SK-N-SH (cell line): ENCODE measurements at regions not wholly inside any gene's neighbourhood (a gene's known extent, or its start where the extent isn't known, plus 50 kb on each side); places are given as distances from the start of the nearest gene placed in this dataset.

Experiments used
- CTCF ChIA-PET: fragments of 300-600, 350-600 bp; formaldehyde crosslinking; extraction: SDS; loops from one replicate; lab custom pipeline; 2021; lab: Yijun Ruan, JAX
- POLR2A ChIA-PET: fragments of 350-600 bp; sonication (Branson Sonifier 250); formaldehyde crosslinking; extraction: SDS; loops from one replicate; lab custom pipeline; 2020; ENCODE audit warnings: antibody characterized with exemption, inconsistent platforms; lab: Yijun Ruan, JAX
- DNase-seq: peaks from one replicate; pipeline ENCODE4 v3.0.0; 2012
- H2AFZ ChIP-seq: fragments of 200-600 bp; sonication (generic); 2 replicates; pipeline ENCODE4 v1.8.1; 2016; ENCODE audit warnings: antibody characterized with exemption, mild to moderate bottlenecking, low read depth
- H3F3A ChIP-seq: fragments of 200-600 bp; sonication (generic); replicated peaks from 2 replicates; pipeline ENCODE3; 2016; ENCODE audit warnings: antibody characterized with exemption, mild to moderate bottlenecking; ENCODE audit not compliant: insufficient read depth
- H3K27ac ChIP-seq, 2 experiments: fragments of 200-500 bp in 1 of 2; fragments of 200-600 bp in 1 of 2; sonication (Bioruptor generic) in 1 of 2; sonication (generic), shearing (Covaris generic) in 1 of 2; 2 replicates each; pipeline versions ENCODE4 v1.5.1 to v1.6.1; 2014 to 2016; ENCODE audit warnings: low read depth in 2 of 2, inconsistent platforms in 1 of 2, low read length in 1 of 2, mild to moderate bottlenecking in 1 of 2, mixed read lengths in 1 of 2
- H3K27me3 ChIP-seq: fragments of 200-600 bp; sonication (generic), shearing (Covaris generic); 2 replicates; pipeline ENCODE4 v1.6.1; 2016; ENCODE audit warnings: mixed run types; ENCODE audit not compliant: insufficient read depth
- H3K36me3 ChIP-seq, 2 experiments: fragments of 200-500 bp in 1 of 2; fragments of 200-600 bp in 1 of 2; sonication (Bioruptor generic) in 1 of 2; sonication (generic) in 1 of 2; replicated peaks in 1 of 2; 2 replicates each; pipeline versions ENCODE3 to v1.5.1; 2014 to 2016; ENCODE audit warnings: low read length in 1 of 2, mild to moderate bottlenecking in 1 of 2; ENCODE audit not compliant: insufficient read depth in 2 of 2, control insufficient read depth in 1 of 2
- H3K4me1 ChIP-seq, 2 experiments: fragments of 200-500 bp in 1 of 2; fragments of 200-600 bp in 1 of 2; sonication (Bioruptor generic) in 1 of 2; sonication (generic), shearing (Covaris generic) in 1 of 2; 2 replicates each; pipeline versions ENCODE4 v1.5.1 to v1.6.1; 2014 to 2016; ENCODE audit warnings: low read depth in 1 of 2, low read length in 1 of 2, mixed run types in 1 of 2; ENCODE audit not compliant: insufficient read depth in 2 of 2, control insufficient read depth in 1 of 2
- H3K4me2 ChIP-seq: fragments of 200-600 bp; sonication (generic), shearing (Covaris generic); 2 replicates; pipeline ENCODE4 v1.6.1; 2017; ENCODE audit warnings: mixed run types
- H3K4me3 ChIP-seq, 2 experiments: fragments of 200-500 bp in 1 of 2; fragments of 200-600 bp in 1 of 2; sonication (Bioruptor generic) in 1 of 2; sonication (generic), shearing (Covaris generic) in 1 of 2; 2 replicates each; pipeline versions ENCODE4 v1.5.1 to v1.8.1; 2014 to 2016; ENCODE audit warnings: low read depth in 2 of 2, inconsistent platforms in 1 of 2, low read length in 1 of 2, mild to moderate bottlenecking in 1 of 2, mixed read lengths in 1 of 2, moderate library complexity in 1 of 2
- H3K79me2 ChIP-seq: fragments of 200-600 bp; sonication (generic); 2 replicates; pipeline ENCODE4 v1.8.1; 2017; ENCODE audit warnings: mild to moderate bottlenecking; ENCODE audit not compliant: insufficient read depth
- H3K9ac ChIP-seq: fragments of 200-600 bp; sonication (generic); 2 replicates; pipeline ENCODE4 v1.6.1; 2017; ENCODE audit warnings: mixed run types
- H3K9me2 ChIP-seq: fragments of 200-600 bp; sonication (generic); 2 replicates; pipeline ENCODE4 v1.6.1; 2017; ENCODE audit warnings: mixed run types
- H3K9me3 ChIP-seq: fragments of 200-600 bp; sonication (generic); 2 replicates; pipeline ENCODE4 v1.6.1; 2017; ENCODE audit warnings: mixed run types, mild to moderate bottlenecking, moderate library complexity
- H4K20me1 ChIP-seq: fragments of 200-600 bp; sonication (generic); 2 replicates; pipeline ENCODE4 v1.6.1; 2017; ENCODE audit warnings: mild to moderate bottlenecking, mixed run types; ENCODE audit not compliant: insufficient read depth
- EZH2phosphoT487 ChIP-seq: fragments of 200-600 bp; sonication (generic); IDR thresholded peaks from 2 replicates; pipeline ENCODE4 v1.6.1; 2017; ENCODE audit warnings: low read depth, mixed run types, mild to moderate bottlenecking, antibody characterized with exemption, moderate library complexity, borderline replicate concordance
- FOSL2 ChIP-seq: IDR thresholded peaks from 2 replicates; pipeline ENCODE4 v1.4.0; 2012; ENCODE audit warnings: low read depth, mild to moderate bottlenecking, moderate library complexity, borderline replicate concordance
- FOXJ3 ChIP-seq: sonication (generic); formaldehyde crosslinking; IDR thresholded peaks from 2 replicates; pipeline ENCODE4 v1.5.1; 2020; ENCODE audit warnings: mild to moderate bottlenecking, missing genetic modification reagents
- MAX ChIP-seq: IDR thresholded peaks from 2 replicates; pipeline ENCODE4 v1.4.0; 2012; ENCODE audit warnings: low read depth
- POLR2AphosphoS5 ChIP-seq: IDR thresholded peaks from 2 replicates; pipeline ENCODE4 v1.6.1; 2012; ENCODE audit warnings: low read depth, low read length
- SIN3A ChIP-seq: IDR thresholded peaks from 2 replicates; pipeline ENCODE4 v1.6.1; 2012; ENCODE audit warnings: low read depth, mild to moderate bottlenecking, low read length, moderate library complexity, borderline replicate concordance
- SMC3 ChIP-seq: IDR thresholded peaks from 2 replicates; pipeline ENCODE4 v1.6.1; 2012; ENCODE audit warnings: low read depth, low read length, improper control_type of control experiment
- TEAD4 ChIP-seq: IDR thresholded peaks from 2 replicates; pipeline ENCODE4 v1.4.0; 2012; ENCODE audit warnings: mild to moderate bottlenecking, borderline replicate concordance; ENCODE audit not compliant: insufficient read depth
- USF1 ChIP-seq: IDR thresholded peaks from 2 replicates; pipeline ENCODE4 v1.4.0; 2012; ENCODE audit warnings: low read depth, borderline replicate concordance
- YY1 ChIP-seq: IDR thresholded peaks from 2 replicates; pipeline ENCODE4 v1.4.0; 2012; ENCODE audit warnings: low read depth, mild to moderate bottlenecking
- WGBS: methylation state at CpG from one replicate; pipeline ENCODE4 v1.1.6; 2017; ENCODE audit warnings: low lambda C conversion rate; 5-methylcytosine and 5-hydroxymethylcytosine counted together

- TF ChIP-seq USF1, result no peak
- no peak for TF ChIP-seq SMC3
- no peak for TF ChIP-seq FOXJ3 (CRISPR knock-in tag)
- no peak for TF ChIP-seq YY1
- TF ChIP-seq, all 33 proteins: peak for 0
Measured at GRCh38 chr10:47173929-47174442, 126.0 kb upstream of the GDF10 start (continued).

- H2AFZ ChIP-seq, result no peak overlapping the region
- no peak overlapping the region; a peak in 1 of 4 replicates for H3K27ac ChIP-seq
- ChIA-PET POLR2A (no interaction called here), CTCF (no interaction called here)
- no peaks in the 10 kb centered on the region for H3K9me2 ChIP-seq
- H4K20me1 ChIP-seq, result no peaks in the 10 kb centered on the region
- no peak overlapping the region for H3K4me2 ChIP-seq
- H3K9me3 ChIP-seq, result no peaks in the 10 kb centered on the region; the same call in 1 of the 2 replicates
- no peaks in the 10 kb centered on the region for H3F3A ChIP-seq
- no peak for DNase-seq
- TF ChIP-seq EZH2phosphoT487, result no peak
- H3K79me2 ChIP-seq, result no peaks in the 10 kb centered on the region
- no peaks in the 10 kb centered on the region for H3K36me3 ChIP-seq
- no peak overlapping the region for H3K4me3 ChIP-seq
- H3K4me1 ChIP-seq, result peaks cover 0 to 10% of the 10 kb centered on the region in 2 experiments; a peak in 1 of 4 replicates
- WGBS, result 53% methylated on average over 15 of the region's 15 CpGs
- no peaks in the 10 kb centered on the region; the same call in 1 of the 2 replicates for H3K27me3 ChIP-seq
- no peak overlapping the region for H3K9ac ChIP-seq
Measured at GRCh38 chr10:47175181-47176123, 124.5 kb upstream of the GDF10 start.

- Histone ChIP-seq H3K4me1 (peaks cover 0 to 10% of the 10 kb centered on the region in 2 experiments; a peak in 1 of 4 replicates), H3F3A (no peaks in the 10 kb centered on the region), H3K27ac (no peak overlapping the region; a peak in 1 of 4 replicates), H3K79me2 (no peaks in the 10 kb centered on the region), H2AFZ (no peak overlapping the region), H3K27me3 (no peaks in the 10 kb centered on the region; the same call in 1 of the 2 replicates), H3K4me2 (no peak overlapping the region)
- WGBS, result 37% methylated on average over 7 of the region's 12 CpGs
- POLR2A ChIA-PET, result no interaction called here
- DNase-seq, result no peak
- TF ChIP-seq POLR2AphosphoS5 (no peak), FOSL2 (no peak), SIN3A (no peak), TEAD4 (no peak), MAX (no peak)
- TF ChIP-seq, all 33 proteins: peak for 0
- CTCF ChIA-PET, result no interaction called here
- Histone ChIP-seq H3K9me3 (no peaks in the 10 kb centered on the region; the same call in 1 of the 2 replicates), H3K9ac (no peak overlapping the region), H3K36me3 (no peaks in the 10 kb centered on the region), H3K9me2 (no peaks in the 10 kb centered on the region), H4K20me1 (no peaks in the 10 kb centered on the region), H3K4me3 (no peak overlapping the region)
Measured at GRCh38 chr10:47176206-47176902, 123.6 kb upstream of the GDF10 start.
